Type B pancreatic cell (in vitro differentiated cells): ENCODE measurements at regions not wholly inside any gene's neighbourhood (a gene's known extent, or its start where the extent isn't known, plus 50 kb on each side); places are given as distances from the start of the nearest gene placed in this dataset.

Source experiments
- DNase-seq: peaks from one replicate; pipeline ENCODE4 v3.0.0; 2021; ENCODE audit warnings: mixed read lengths; ENCODE audit not compliant: unreplicated experiment; ENCODE audit errors: extremely low spot score
- H3K27ac Mint-ChIP-seq: 2 replicates; pipeline ENCODE4 v1.8.0; 2021; ENCODE audit warnings: mild to moderate bottlenecking, mixed read lengths
- H3K27me3 Mint-ChIP-seq: 2 replicates; pipeline ENCODE4 v1.8.0; 2021; ENCODE audit warnings: mixed read lengths
- H3K36me3 Mint-ChIP-seq: 2 replicates; pipeline ENCODE4 v1.8.0; 2021; ENCODE audit warnings: mixed read lengths
- H3K4me1 Mint-ChIP-seq: one replicate; pipeline ENCODE4 v1.8.0; 2021; ENCODE audit warnings: mixed read lengths; ENCODE audit not compliant: unreplicated experiment
- H3K4me3 Mint-ChIP-seq: 2 replicates; pipeline ENCODE4 v1.8.0; 2021; ENCODE audit warnings: mild to moderate bottlenecking, mixed read lengths
- H3K9me3 Mint-ChIP-seq: 2 replicates; pipeline ENCODE4 v1.8.0; 2021; ENCODE audit warnings: mixed read lengths
- TF ChIP-seq, protein P1 (sequence below): fragments of 200-600 bp; sonication (generic); conservative IDR thresholded peaks from 2 replicates; pipeline ENCODE4 v1.5.0; 2021; ENCODE audit warnings: antibody characterized with exemption, mild to moderate bottlenecking

DNA sequence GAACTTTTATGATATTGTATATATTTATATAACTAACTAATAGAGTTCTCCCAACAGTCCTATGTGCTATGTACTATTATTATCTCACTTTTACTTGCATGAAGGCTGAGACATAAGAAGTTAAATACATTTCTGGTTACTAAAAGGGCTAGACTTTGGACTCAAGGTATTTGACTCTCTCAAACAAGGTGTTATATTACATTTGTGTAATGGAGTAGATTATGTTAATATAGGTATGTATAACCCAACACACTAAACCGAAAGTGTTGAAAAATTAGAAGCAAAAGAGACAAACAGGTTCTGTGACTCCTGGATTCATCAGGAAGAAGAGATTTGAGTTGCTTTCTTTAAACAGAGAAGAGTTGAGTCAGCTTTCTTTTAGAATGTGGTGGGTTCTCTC is 733.6 kb upstream of the ZEB2 start:
- Mint-ChIP-seq H3K27me3 (no peaks in the 10 kb centered on the region), H3K9me3 (no peaks in the 10 kb centered on the region), H3K4me1 (peaks cover 4% of the 10 kb centered on the region), H3K4me3 (no peak overlapping the region), H3K27ac (no peak overlapping the region), H3K36me3 (no peaks in the 10 kb centered on the region)
- TF ChIP-seq, protein P1, sequence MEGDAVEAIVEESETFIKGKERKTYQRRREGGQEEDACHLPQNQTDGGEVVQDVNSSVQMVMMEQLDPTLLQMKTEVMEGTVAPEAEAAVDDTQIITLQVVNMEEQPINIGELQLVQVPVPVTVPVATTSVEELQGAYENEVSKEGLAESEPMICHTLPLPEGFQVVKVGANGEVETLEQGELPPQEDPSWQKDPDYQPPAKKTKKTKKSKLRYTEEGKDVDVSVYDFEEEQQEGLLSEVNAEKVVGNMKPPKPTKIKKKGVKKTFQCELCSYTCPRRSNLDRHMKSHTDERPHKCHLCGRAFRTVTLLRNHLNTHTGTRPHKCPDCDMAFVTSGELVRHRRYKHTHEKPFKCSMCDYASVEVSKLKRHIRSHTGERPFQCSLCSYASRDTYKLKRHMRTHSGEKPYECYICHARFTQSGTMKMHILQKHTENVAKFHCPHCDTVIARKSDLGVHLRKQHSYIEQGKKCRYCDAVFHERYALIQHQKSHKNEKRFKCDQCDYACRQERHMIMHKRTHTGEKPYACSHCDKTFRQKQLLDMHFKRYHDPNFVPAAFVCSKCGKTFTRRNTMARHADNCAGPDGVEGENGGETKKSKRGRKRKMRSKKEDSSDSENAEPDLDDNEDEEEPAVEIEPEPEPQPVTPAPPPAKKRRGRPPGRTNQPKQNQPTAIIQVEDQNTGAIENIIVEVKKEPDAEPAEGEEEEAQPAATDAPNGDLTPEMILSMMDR: no peak
- no peak for DNase-seq

DNA sequence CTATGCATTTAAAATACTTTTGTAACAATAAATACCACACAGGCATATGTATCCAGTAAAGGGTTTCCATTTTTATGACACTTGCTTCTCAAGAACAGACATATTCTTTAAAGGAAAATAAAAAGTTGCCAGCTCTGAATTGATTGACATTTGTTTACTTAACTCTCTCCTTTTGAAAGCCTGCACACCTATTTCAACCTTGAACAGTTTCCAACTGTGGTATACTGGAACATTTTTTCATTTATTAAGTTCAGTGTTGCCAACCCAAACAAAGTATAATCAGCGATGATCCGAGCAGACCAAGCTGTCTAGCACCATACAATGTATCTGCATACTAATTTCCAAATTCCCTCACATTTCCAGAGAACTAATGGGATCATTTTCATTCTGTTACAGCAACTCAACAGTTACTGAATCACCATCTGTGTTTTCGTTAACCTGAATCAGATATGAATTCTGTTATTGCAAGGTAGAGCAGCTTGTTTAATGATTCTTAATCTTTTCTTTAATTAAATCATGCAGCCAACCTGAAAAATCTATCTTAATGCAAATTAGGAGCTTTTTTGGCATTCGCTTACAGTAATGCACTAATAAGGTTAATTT is 725.5 kb upstream of the ZEB2 start:
- Mint-ChIP-seq H3K27ac (no peak overlapping the region), H3K4me3 (no peak overlapping the region), H3K27me3 (peaks cover 3% of the 10 kb centered on the region), H3K4me1 (no peaks in the 10 kb centered on the region), H3K9me3 (no peaks in the 10 kb centered on the region), H3K36me3 (no peaks in the 10 kb centered on the region)
- no peak for DNase-seq
- TF ChIP-seq, protein P1: no peak

DNA sequence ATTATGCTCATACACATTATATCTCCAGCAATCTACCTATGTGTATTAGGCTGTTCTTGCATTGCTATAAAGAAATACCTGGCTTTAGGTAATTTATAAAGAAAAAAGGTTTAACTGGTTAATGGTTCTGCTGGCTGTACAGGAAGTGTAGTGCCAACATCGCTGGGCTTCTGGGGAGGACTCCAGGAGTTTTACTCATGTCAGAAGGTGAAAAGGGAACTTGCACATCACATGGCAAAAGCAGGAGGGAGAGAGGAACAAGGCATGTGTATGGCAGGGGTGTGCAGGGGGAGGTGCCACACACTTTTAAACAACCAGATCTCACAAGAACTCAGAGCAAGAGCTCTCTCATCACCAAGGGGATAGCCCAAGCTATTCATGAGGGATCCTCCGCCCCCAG is 715.4 kb upstream of the ZEB2 start:
- DNase-seq: no peak
- no peaks in the 10 kb centered on the region for H3K9me3 Mint-ChIP-seq
- H3K4me1 Mint-ChIP-seq: no peaks in the 10 kb centered on the region
- H3K27me3 Mint-ChIP-seq: peaks cover 3% of the 10 kb centered on the region
- no peak overlapping the region for H3K27ac Mint-ChIP-seq
- TF ChIP-seq, protein P1: no peak
- no peaks in the 10 kb centered on the region for H3K36me3 Mint-ChIP-seq
- H3K4me3 Mint-ChIP-seq: no peak overlapping the region

DNA sequence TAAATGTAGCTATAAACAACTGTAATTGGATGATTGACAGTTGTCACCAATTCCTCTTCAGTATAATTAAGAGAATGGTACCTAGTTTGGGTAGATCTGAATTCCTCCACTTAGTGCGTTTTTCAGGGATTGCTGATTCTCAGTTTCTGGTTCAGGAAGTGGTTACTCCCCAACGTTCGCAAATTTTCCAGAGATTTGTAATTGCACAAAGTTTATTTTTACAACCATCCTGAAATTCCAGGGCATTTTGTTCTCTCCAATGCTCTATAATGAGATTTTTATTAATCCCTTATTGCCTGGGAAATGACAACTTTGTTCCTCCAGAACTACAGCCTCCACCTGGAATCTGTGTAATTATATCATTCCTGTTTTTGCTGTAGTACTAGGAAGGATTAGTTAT is 710.6 kb upstream of the ZEB2 start:
- TF ChIP-seq, protein P1: no peak
- H3K27me3 Mint-ChIP-seq: peaks cover 3% of the 10 kb centered on the region
- no peaks in the 10 kb centered on the region for H3K9me3 Mint-ChIP-seq
- peaks cover 6% of the 10 kb centered on the region for H3K4me1 Mint-ChIP-seq
- H3K4me3 Mint-ChIP-seq: no peak overlapping the region
- no peak for DNase-seq
- no peaks in the 10 kb centered on the region for H3K36me3 Mint-ChIP-seq
- no peak overlapping the region for H3K27ac Mint-ChIP-seq

DNA sequence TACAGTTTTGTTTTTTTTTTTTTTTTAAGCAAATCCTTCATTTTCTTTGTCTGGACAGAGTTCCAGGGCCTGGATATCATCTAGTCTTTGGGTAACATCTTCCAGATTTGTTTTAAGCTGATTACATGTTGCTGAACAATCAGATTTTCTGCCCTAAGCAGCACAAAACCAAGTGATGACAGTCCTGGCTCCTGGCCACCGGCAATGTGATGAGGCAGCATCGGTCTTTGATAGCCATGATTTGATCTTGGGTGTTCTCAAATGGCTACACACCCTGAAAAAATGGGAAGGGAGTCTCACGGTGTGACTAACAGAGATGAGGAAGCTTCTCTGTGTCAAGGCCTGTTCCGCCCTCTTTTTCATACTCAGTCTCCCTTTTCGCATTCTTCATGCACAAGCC is 708.6 kb upstream of the ZEB2 start:
- H3K27me3 Mint-ChIP-seq: no peaks in the 10 kb centered on the region
- peaks cover 6% of the 10 kb centered on the region for H3K4me1 Mint-ChIP-seq
- no peak overlapping the region for H3K4me3 Mint-ChIP-seq
- DNase-seq: no peak
- no peaks in the 10 kb centered on the region for H3K36me3 Mint-ChIP-seq
- H3K9me3 Mint-ChIP-seq: peaks cover 7% of the 10 kb centered on the region
- TF ChIP-seq, protein P1: no peak
- no peak overlapping the region for H3K27ac Mint-ChIP-seq

DNA sequence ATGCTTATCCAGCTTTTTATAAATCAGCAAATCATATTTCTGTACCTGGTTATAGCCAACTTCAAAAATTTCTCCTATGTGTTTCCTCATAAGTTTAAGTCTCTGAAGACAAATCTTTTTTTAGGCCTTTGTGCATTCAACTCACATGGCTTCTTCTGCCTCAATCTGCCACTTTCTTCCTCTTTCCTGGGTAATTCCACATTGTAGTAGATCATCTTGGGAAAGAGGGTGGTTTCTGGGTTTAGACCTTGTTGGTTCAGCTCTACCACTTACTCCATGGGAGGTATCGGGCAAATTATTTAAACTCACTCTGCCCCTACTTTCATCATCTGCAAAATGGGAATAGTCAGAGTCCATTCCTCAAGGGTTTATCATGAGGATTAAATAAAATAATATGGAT is 707.0 kb upstream of the ZEB2 start:
- Mint-ChIP-seq H3K36me3 (no peaks in the 10 kb centered on the region), H3K4me1 (peaks cover 6% of the 10 kb centered on the region), H3K27ac (no peak overlapping the region), H3K9me3 (peaks cover 8% of the 10 kb centered on the region), H3K4me3 (no peak overlapping the region), H3K27me3 (no peaks in the 10 kb centered on the region)
- no peak for DNase-seq
- TF ChIP-seq, protein P1: no peak
